HG03354 (cell line): ENCODE measurements at regions not wholly inside any gene's neighbourhood (a gene's known extent, or its start where the extent isn't known, plus 50 kb on each side); places are given as distances from the start of the nearest gene placed in this dataset.

Experiments
- ATAC-seq: cut with Tn5 transposase; IDR thresholded peaks from one replicate; pipeline ENCODE4 v1.9.1; 2021; ENCODE audit warnings: mild to moderate bottlenecking; ENCODE audit not compliant: unreplicated experiment, poor library complexity, severe bottlenecking

DNA sequence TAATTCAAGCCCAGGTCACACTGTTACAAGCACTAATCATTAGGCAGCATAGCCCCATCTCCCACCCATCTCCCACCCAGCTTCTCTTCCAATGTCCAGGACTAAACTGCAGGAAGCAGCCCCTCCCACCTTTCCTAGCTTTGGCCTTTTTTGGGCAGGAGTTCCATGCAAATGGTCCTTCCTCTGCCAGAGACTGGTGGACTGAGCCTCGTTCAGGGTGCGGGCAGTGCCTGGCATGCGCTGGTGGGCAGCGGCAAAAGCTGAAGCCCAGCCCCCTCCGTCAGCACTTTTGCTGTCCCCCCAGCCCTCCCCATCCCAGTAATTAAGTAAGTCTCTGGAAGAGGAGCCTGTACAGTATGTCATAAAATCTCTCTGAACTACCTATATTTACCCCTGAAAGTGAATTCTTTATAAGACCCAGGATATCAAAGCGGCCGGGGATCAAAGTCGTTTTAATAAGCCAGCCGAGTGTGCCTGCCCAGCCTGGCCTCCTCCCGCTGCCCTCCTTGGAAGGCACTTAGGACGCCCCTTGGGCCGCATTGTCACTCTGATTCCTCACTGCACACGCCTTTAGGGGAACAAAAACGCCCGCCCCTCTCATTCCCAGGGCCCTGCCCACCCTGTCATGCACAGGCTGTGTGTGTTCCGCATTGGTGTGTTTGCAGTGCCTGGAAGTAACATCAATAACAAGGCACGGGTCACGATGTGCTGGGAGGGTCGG is 109.9 kb downstream of the IRX5 start:
- no peak for ATAC-seq

- ATAC-seq: no peak
Measured at GRCh38 chr16:55041540-55042234, 111.0 kb downstream of the IRX5 start.

- no peak for ATAC-seq
Measured at GRCh38 chr16:55042556-55043432, 112.1 kb downstream of the IRX5 start.

DNA sequence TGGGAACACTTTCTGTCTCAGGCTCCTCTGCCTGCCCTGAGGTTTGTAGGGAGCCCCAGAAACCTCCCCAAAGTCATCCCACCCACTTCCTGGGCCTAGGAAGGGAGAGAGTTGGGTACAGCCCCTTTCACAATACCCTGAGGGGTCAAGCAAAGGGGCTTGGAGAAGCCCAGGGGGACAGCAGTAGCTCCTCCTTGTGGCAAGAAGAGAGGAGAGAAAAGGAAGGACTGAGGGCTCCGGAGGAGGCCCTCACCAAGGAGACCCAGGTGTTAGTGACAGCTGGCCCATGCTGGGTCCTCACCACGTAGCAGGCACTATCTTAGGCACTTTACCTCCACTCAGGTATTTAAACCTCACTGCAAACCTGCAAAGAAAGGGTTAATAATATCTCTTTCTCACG is 112.8 kb downstream of the IRX5 start:
- ATAC-seq: no peak

- ATAC-seq: no peak
Measured at GRCh38 chr16:55044201-55044975, 113.7 kb downstream of the IRX5 start.

- ATAC-seq: no peak
Measured at GRCh38 chr16:55045329-55045728, 114.7 kb downstream of the IRX5 start.

- no peak for ATAC-seq
Measured at GRCh38 chr16:55045756-55046460, 115.2 kb downstream of the IRX5 start.

GRCh38 chr16:55046513-55046912 is 115.8 kb downstream of the IRX5 start:
- no peak for ATAC-seq

DNA sequence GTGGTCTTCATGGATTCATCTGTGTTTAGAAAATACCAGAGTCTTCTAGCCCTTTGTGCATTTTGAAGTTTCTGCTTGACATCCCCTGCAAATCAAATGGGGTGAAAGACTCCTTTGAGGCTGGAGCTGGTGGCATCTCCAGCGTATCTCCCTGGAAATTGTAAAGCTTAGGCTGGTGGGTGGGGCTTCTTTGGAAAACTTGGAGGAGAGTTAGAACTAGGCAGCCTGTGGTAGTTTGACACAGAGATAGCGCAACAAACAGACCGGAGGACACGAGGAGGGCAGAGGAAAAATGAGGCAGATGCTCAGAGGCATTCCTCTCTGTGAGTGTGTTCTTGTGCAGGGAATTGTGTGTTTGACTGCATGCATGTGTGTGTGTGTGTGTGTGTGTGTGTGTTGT is 116.3 kb downstream of the IRX5 start:
- ATAC-seq: no peak

- ATAC-seq: no peak
Measured at GRCh38 chr16:55047331-55047730, 116.7 kb downstream of the IRX5 start.

- no peak for ATAC-seq
Measured at GRCh38 chr16:55047903-55048497, 117.3 kb downstream of the IRX5 start.

GRCh38 chr16:55048745-55049144 is 118.1 kb downstream of the IRX5 start:
- no peak for ATAC-seq

GRCh38 chr16:55051571-55052347 is 121.1 kb downstream of the IRX5 start:
- no peak for ATAC-seq

- no peak for ATAC-seq
Measured at GRCh38 chr16:55052348-55052734, 121.7 kb downstream of the IRX5 start.

DNA sequence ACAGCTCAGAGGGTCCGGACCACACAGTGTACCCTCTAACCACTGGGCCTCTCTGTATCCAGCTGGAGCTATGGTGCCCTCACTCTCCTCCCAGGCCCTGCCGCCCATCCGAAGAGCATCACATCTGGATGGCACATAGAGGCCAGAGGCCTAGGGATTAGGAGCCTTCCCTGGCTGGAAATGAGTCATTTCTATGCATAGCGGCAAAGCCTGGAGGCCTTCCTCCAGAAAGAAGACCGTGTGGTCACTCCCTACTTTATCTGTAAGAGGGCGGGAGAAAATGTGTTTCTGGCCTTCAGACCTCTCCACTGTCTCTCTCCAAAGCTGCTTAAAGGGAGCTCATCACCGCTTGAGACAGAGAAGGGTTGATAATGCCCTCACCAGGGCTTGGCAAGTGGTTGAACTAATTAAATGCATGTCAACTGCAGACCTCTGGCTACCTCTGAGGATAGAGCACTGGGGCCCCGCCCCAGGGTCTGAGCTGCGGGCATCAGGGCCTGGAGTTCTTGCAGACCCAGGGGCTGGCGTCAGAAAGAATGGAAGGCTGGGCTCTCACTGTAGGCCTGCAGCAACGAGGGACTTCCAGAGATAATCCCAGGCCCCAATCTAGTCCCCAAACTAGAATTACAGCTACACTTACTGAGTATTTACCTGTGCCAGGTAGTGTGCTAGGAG is 122.2 kb downstream of the IRX5 start:
- ATAC-seq: no peak

DNA sequence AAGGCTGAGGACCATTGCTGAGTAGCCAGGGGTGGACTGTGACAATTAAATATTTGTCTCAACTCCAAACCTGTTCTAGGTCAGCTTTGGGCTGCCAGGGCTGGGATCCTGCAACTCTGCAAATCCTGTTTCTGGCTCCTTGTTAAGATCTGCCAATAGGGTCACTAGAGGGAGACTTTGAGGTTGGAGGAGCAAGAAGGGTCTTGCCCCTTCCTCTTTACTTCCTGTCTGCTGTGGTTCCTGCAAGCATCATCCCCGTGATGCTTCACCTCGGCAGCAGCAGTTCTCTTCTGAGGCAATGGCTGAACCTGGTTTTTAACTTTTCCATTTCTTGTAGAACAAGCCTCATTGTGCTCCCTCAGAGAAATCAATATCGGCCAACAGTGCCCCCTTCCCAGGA is 124.6 kb downstream of the IRX5 start:
- no peak for ATAC-seq

DNA sequence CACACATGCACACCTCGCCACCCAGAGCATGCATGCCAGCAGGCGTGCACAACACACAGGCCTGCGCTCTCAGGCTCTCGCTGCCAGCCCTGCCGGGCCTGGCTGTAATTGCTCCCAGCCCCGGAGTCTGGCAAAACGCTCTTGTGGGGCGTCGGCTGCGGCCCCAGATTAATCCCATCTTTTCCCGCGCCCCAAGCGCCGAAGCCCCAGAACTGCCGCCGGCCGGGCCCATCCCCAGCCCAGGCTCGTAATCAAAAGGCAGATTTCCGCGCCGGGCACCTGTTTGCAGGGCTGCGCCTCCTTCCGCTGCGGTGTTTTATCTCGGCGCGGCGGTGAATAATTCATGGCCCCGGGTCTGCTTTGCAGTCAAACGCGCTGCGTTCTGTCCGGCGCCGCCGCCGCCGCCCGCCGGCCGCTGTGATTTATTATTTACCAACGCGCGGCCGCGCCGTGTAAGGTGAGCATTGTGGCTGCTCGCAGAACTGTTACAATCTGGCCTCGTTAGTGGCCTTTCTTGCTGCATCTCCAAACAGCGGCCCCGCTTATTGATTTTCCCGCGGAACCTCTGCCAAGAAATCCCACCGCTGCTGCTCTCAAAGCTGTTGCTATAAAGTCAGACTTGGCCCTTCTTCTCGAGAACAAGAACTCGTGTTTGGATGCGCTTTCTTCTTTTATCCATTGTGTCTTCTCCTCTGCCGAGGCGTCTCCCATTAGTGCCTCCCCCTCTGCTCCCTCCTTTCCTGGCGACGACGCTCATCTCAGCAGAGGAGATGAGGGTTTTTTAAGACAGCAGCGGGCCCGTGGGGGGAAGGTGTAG is 126.1 kb downstream of the IRX5 start:
- no peak for ATAC-seq
